HG02885 (cell line): ENCODE measurements at regions not wholly inside any gene's neighbourhood (a gene's known extent, or its start where the extent isn't known, plus 50 kb on each side); places are given as distances from the start of the nearest gene placed in this dataset.

ENCODE experiments used
- ATAC-seq: cut with Tn5 transposase; IDR thresholded peaks from one replicate; pipeline ENCODE4 v1.9.1; 2021; ENCODE audit warnings: mild to moderate bottlenecking; ENCODE audit not compliant: unreplicated experiment, poor library complexity

- ATAC-seq, result no peak
Observed at GRCh38 chr2:198214114-198214596, 409.8 kb downstream of the PLCL1 start.

GRCh38 chr2:198213253-198213652 is 408.9 kb downstream of the PLCL1 start:
- no peak for ATAC-seq

- no peak for ATAC-seq
Observed at GRCh38 chr2:198211706-198212105, 407.3 kb downstream of the PLCL1 start.

- no peak for ATAC-seq
Observed at GRCh38 chr2:198203336-198204069, 399.1 kb downstream of the PLCL1 start.
